ENCODE measurements at regions not wholly inside any gene's neighbourhood (a gene's known extent, or its start where the extent isn't known, plus 50 kb on each side); places are given as distances from the start of the nearest gene placed in this dataset.

GRCh38 chr6:15044948-15045347, 200.9 kb upstream of the JARID2 start:
- DNase-seq: no peak

DNA sequence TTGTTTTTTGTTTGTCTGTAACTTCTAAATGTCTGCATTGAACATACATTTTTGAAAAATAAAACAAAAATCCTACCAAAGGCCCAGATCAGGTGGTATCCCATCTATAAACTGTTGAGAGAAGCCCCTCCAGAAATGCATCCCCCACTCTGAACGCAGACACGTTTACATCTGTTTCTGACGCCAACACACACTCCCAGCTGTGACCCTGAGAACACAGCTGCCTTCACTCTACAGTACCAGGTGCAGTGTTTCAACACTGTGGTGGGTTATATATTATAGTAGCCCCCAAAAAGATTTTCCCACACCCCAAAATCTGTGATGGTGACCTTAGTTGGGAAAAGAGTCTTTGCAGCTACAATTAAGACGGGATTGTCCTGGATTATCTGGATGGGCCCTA, 199.1 kb upstream of the JARID2 start:
- DNase-seq: no peak

DNA sequence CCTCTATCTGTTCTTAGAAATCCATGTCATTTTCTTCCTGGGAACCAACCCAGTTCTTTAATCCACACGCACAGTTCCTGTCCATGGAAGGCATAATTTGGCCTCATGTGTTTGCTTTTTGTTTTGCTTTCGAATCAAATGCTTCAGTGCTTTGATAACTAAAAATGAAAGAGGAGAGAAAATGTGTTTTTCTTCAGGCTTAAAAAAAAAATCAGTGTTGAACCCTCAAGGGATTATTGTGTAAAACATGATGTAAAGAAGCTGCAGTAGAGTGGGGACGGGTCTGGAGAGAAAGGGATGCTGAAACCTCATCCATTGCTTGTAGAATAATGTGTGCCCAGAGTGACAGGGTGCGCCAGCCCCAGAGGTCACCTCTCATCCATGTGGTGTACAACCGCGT, 197.5 kb upstream of the JARID2 start:
- DNase-seq: no peak

- DNase-seq: no peak
Measured at GRCh38 chr6:15058200-15059061, 187.4 kb upstream of the JARID2 start.

GRCh38 chr6:15061180-15061641, 184.7 kb upstream of the JARID2 start:
- DNase-seq: no peak

- no peak for DNase-seq
Measured at GRCh38 chr6:15061908-15062515, 183.9 kb upstream of the JARID2 start.

- no peak for DNase-seq
Measured at GRCh38 chr6:15062516-15063252, 183.2 kb upstream of the JARID2 start.

DNA sequence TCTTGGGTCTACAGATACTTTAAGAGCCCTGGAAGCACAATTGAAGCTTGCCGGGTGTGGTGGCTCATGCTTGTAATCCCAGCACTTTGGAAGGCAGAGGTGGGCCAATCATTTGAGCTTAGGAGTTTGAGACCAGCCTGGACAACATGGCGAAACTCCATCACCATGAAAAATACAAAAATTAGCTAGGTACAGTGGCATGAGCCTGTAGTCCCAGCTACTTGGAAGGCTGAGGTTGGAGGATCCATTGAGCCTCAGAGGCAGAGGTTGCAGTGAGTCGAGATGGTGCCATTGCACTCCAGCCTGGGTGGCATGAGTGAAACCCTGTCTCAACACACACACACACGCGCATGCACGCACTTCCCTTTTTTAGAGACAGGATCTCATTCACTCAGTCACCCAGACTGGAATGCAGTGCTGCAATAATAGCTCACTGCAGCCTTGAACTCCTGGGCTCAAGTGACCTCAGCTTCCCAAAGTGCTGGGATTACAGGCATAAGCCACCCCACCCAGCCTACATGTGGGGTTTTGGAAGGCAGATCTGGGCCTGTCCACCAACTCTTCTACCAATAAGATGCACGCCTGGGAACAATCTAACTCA, 182.5 kb upstream of the JARID2 start:
- no peak for DNase-seq

- no peak for DNase-seq
Measured at GRCh38 chr6:15065261-15065989, 180.4 kb upstream of the JARID2 start.

GRCh38 chr6:15066089-15066758, 179.6 kb upstream of the JARID2 start:
- DNase-seq: no peak

GRCh38 chr6:15073344-15073789, 172.5 kb upstream of the JARID2 start:
- no peak for DNase-seq

GRCh38 chr6:15073883-15074465, 171.9 kb upstream of the JARID2 start:
- DNase-seq: no peak

- DNase-seq: no peak
Measured at GRCh38 chr6:15074806-15075205, 171.1 kb upstream of the JARID2 start.

GRCh38 chr6:15076565-15076964, 169.3 kb upstream of the JARID2 start:
- DNase-seq: no peak

DNA sequence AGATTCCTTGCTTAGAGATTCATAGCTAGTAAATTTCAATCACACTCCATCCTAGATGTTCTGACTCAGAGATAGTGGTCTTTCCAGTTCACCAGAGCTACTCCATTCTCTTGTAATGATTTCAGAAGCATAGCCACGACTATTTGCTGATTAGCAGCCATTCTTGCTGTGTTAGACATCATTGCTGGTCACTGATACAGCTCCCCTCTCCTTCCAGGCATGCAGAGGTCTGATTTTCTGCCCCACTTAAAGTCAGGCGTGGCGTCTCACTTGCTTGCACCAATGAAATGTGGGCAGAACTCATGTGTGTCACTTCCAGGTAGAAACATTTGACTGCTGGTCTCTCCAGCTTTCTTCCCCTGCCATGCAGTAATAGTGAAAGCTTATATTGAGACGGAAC, 168.9 kb upstream of the JARID2 start:
- DNase-seq: no peak

GRCh38 chr6:15077961-15078360, 167.9 kb upstream of the JARID2 start:
- DNase-seq: no peak

DNA sequence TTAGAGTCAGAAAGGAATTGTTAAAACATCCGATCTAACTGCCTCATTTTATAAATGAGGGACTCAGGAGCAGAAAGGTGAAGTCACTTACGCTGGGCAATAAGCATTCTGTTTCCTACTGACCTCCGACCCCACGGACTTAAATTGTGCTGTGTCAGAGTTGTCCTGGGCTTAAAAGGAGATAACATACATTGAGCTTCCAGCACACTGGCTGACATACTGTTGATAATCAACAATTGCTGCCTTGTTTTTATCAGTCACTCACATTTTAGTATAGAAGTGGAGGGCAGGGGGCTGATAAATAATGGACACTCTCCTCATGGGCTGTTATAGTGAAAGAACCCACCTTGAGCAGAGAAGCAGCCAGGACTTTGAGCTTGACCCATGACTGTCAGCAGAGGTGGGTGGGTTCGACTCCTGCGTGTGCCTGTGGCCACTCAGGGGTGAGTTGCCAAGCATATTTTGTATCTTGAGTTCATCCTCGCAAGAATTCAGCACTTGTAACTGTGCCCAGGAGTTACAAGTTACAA, 166.5 kb upstream of the JARID2 start:
- DNase-seq: no peak

- DNase-seq: no peak
Measured at GRCh38 chr6:15080895-15081294, 165.0 kb upstream of the JARID2 start.

DNA sequence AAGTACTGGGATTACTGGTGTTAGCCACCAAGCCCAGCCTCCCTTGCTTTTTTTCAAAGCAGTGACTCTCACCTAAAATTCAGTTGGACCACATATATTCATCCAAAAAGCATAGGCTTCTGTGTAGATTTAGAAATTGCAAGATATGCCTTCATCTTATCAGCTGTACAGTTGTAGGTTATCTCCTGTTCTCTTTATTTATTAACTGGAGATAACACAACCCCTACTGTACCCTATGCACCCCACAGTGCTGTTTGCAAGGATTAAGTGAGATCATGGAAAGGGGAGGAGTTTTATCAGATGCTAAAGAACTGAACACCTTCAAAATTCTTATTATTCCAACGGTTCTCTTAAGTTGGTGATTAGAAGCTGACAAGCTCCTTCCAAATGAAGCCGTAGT, 164.4 kb upstream of the JARID2 start:
- DNase-seq: no peak

- no peak for DNase-seq
Measured at GRCh38 chr6:15082708-15083107, 163.2 kb upstream of the JARID2 start.
